Type B pancreatic cell (in vitro differentiated cells): ENCODE measurements at regions not wholly inside any gene's neighbourhood (a gene's known extent, or its start where the extent isn't known, plus 50 kb on each side); places are given as distances from the start of the nearest gene placed in this dataset.

Experiments used
- DNase-seq: peaks from one replicate; pipeline ENCODE4 v3.0.0; 2021; ENCODE audit warnings: mixed read lengths; ENCODE audit not compliant: unreplicated experiment; ENCODE audit errors: extremely low spot score
- H3K27ac Mint-ChIP-seq: 2 replicates; pipeline ENCODE4 v1.8.0; 2021; ENCODE audit warnings: mild to moderate bottlenecking, mixed read lengths
- H3K27me3 Mint-ChIP-seq: 2 replicates; pipeline ENCODE4 v1.8.0; 2021; ENCODE audit warnings: mixed read lengths
- H3K36me3 Mint-ChIP-seq: 2 replicates; pipeline ENCODE4 v1.8.0; 2021; ENCODE audit warnings: mixed read lengths
- H3K4me1 Mint-ChIP-seq: one replicate; pipeline ENCODE4 v1.8.0; 2021; ENCODE audit warnings: mixed read lengths; ENCODE audit not compliant: unreplicated experiment
- H3K4me3 Mint-ChIP-seq: 2 replicates; pipeline ENCODE4 v1.8.0; 2021; ENCODE audit warnings: mild to moderate bottlenecking, mixed read lengths
- H3K9me3 Mint-ChIP-seq: 2 replicates; pipeline ENCODE4 v1.8.0; 2021; ENCODE audit warnings: mixed read lengths
- TF ChIP-seq, protein P1 (sequence below): fragments of 200-600 bp; sonication (generic); conservative IDR thresholded peaks from 2 replicates; pipeline ENCODE4 v1.5.0; 2021; ENCODE audit warnings: antibody characterized with exemption, mild to moderate bottlenecking

GRCh38 chr14:43175896-43176295 is 1331.2 kb downstream of the FSCB start:
- no peaks in the 10 kb centered on the region for H3K36me3 Mint-ChIP-seq
- no peaks in the 10 kb centered on the region for H3K9me3 Mint-ChIP-seq
- no peak for DNase-seq
- no peak overlapping the region for H3K27ac Mint-ChIP-seq
- H3K27me3 Mint-ChIP-seq = no peaks in the 10 kb centered on the region
- TF ChIP-seq, protein P1, sequence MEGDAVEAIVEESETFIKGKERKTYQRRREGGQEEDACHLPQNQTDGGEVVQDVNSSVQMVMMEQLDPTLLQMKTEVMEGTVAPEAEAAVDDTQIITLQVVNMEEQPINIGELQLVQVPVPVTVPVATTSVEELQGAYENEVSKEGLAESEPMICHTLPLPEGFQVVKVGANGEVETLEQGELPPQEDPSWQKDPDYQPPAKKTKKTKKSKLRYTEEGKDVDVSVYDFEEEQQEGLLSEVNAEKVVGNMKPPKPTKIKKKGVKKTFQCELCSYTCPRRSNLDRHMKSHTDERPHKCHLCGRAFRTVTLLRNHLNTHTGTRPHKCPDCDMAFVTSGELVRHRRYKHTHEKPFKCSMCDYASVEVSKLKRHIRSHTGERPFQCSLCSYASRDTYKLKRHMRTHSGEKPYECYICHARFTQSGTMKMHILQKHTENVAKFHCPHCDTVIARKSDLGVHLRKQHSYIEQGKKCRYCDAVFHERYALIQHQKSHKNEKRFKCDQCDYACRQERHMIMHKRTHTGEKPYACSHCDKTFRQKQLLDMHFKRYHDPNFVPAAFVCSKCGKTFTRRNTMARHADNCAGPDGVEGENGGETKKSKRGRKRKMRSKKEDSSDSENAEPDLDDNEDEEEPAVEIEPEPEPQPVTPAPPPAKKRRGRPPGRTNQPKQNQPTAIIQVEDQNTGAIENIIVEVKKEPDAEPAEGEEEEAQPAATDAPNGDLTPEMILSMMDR = no peak
- H3K4me3 Mint-ChIP-seq = no peak overlapping the region
- no peaks in the 10 kb centered on the region for H3K4me1 Mint-ChIP-seq

DNA sequence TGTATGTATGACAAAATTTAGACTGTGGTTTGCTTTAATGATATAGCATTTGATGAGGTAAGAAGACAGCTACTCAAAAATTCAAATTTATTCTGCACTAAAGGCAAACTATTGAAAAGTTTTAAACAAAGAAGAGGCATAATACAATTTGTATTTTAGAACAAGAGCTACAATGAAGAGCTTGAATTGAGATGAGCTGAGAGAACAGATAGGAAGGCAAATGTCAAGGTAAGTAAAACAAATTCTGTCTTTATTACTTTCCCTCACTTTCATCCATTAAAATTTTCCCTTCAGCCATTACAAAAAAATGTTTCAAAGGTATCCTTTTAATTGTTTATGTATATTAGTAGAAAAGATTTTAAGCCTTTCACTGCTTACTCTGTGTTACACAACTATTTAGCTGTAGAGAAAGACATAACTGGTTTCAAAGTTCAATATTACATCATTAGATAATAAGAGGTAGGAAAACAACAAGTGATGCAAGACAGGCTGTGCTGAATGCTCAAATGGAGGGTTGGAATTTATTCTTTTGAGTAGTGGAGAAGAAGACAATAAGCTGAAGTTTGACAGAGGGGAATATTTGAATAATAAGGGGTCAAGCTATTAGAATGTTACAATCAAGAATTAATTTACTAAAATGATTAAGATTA is 1334.1 kb downstream of the FSCB start:
- Mint-ChIP-seq H3K27me3 (no peaks in the 10 kb centered on the region), H3K9me3 (no peaks in the 10 kb centered on the region), H3K27ac (no peak overlapping the region), H3K4me1 (no peaks in the 10 kb centered on the region), H3K4me3 (no peak overlapping the region), H3K36me3 (no peaks in the 10 kb centered on the region)
- TF ChIP-seq, protein P1 = no peak
- DNase-seq = no peak

- Mint-ChIP-seq H3K4me1 (no peaks in the 10 kb centered on the region), H3K9me3 (no peaks in the 10 kb centered on the region), H3K36me3 (no peaks in the 10 kb centered on the region), H3K27ac (no peak overlapping the region), H3K27me3 (no peaks in the 10 kb centered on the region), H3K4me3 (no peak overlapping the region)
- TF ChIP-seq, protein P1 = no peak
- DNase-seq = no peak
These were observed 1337.4 kb downstream of the FSCB start for GRCh38 chr14:43169722-43170121.

GRCh38 chr14:43168371-43168925 is 1338.6 kb downstream of the FSCB start:
- TF ChIP-seq, protein P1 = no peak
- no peaks in the 10 kb centered on the region for H3K4me1 Mint-ChIP-seq
- DNase-seq = no peak
- no peaks in the 10 kb centered on the region for H3K36me3 Mint-ChIP-seq
- no peak overlapping the region for H3K27ac Mint-ChIP-seq
- no peaks in the 10 kb centered on the region for H3K9me3 Mint-ChIP-seq
- H3K27me3 Mint-ChIP-seq = no peaks in the 10 kb centered on the region
- H3K4me3 Mint-ChIP-seq = no peak overlapping the region

GRCh38 chr14:43166163-43166562 is 1340.9 kb downstream of the FSCB start:
- TF ChIP-seq, protein P1 = no peak
- Mint-ChIP-seq H3K9me3 (no peaks in the 10 kb centered on the region), H3K27me3 (no peaks in the 10 kb centered on the region), H3K36me3 (no peaks in the 10 kb centered on the region), H3K4me3 (no peak overlapping the region), H3K27ac (no peak overlapping the region), H3K4me1 (no peaks in the 10 kb centered on the region)
- no peak for DNase-seq
